ENCODE measurements at regions not wholly inside any gene's neighbourhood (a gene's known extent, or its start where the extent isn't known, plus 50 kb on each side); places are given as distances from the start of the nearest gene placed in this dataset.

- in situ Hi-C loops (cut with MboI; ENCODE audit: low pct_unique_long_range_greater_than_20kb, low sequenced_read_pairs, unreplicated experiment) = loop anchor here (25.0 kb wide), 2 partner anchors 441 to 591 kb away; no protein-coding TSS in a partner anchor
- DNase-seq (ENCODE audit: low spot score) = no peak
- no peak for TF ChIP-seq CTCF (IDR thresholded peaks at IDR 0.05; ENCODE audit: extremely low read depth, insufficient read depth, missing control alignments)
Measured at GRCh38 chr2:235146206-235146605, 194.4 kb downstream of the SH3BP4 start.

GRCh38 chr2:235146871-235147565 is 195.2 kb downstream of the SH3BP4 start:
- DNase-seq (ENCODE audit: low spot score) = no peak
- no peak for TF ChIP-seq CTCF (IDR thresholded peaks at IDR 0.05; ENCODE audit: extremely low read depth, insufficient read depth, missing control alignments)
- in situ Hi-C loops (cut with MboI; ENCODE audit: low pct_unique_long_range_greater_than_20kb, low sequenced_read_pairs, unreplicated experiment) = loop anchor here (25.0 kb wide), 2 partner anchors 440 to 590 kb away; no protein-coding TSS in a partner anchor

GRCh38 chr2:235148201-235149170 is 196.7 kb downstream of the SH3BP4 start:
- no peak for DNase-seq (ENCODE audit: low spot score)
- in situ Hi-C loops (cut with MboI; ENCODE audit: low pct_unique_long_range_greater_than_20kb, low sequenced_read_pairs, unreplicated experiment) = loop anchor here (25.0 kb wide), 2 partner anchors 439 to 589 kb away; no protein-coding TSS in a partner anchor
- no peak for TF ChIP-seq CTCF (IDR thresholded peaks at IDR 0.05; ENCODE audit: extremely low read depth, insufficient read depth, missing control alignments)

GRCh38 chr2:235149240-235149659 is 197.4 kb downstream of the SH3BP4 start:
- in situ Hi-C loops (cut with MboI; ENCODE audit: low pct_unique_long_range_greater_than_20kb, low sequenced_read_pairs, unreplicated experiment) = loop anchor here (25.0 kb wide), 2 partner anchors 438 to 588 kb away; no protein-coding TSS in a partner anchor
- DNase-seq (ENCODE audit: low spot score) = no peak

GRCh38 chr2:235149736-235150135 is 197.9 kb downstream of the SH3BP4 start:
- in situ Hi-C loops (cut with MboI; ENCODE audit: low pct_unique_long_range_greater_than_20kb, low sequenced_read_pairs, unreplicated experiment) = loop anchor here (25.0 kb wide), 2 partner anchors 438 to 588 kb away; no protein-coding TSS in a partner anchor
- no peak for TF ChIP-seq CTCF (IDR thresholded peaks at IDR 0.05; ENCODE audit: extremely low read depth, insufficient read depth, missing control alignments)
- DNase-seq (ENCODE audit: low spot score) = no peak

More at GRCh38 chr2:235149240-235149659, 197.4 kb downstream of the SH3BP4 start:
- TF ChIP-seq CTCF (IDR thresholded peaks at IDR 0.05; ENCODE audit: extremely low read depth, insufficient read depth, missing control alignments) = no peak

GRCh38 chr2:235151152-235151551 is 199.3 kb downstream of the SH3BP4 start:
- no peak for DNase-seq (ENCODE audit: low spot score)
- in situ Hi-C loops (cut with MboI; ENCODE audit: low pct_unique_long_range_greater_than_20kb, low sequenced_read_pairs, unreplicated experiment) = no loop called here
- no peak for TF ChIP-seq CTCF (IDR thresholded peaks at IDR 0.05; ENCODE audit: extremely low read depth, insufficient read depth, missing control alignments)

All from GM13977 (cell line).